ENCODE measurements at regions not wholly inside any gene's neighbourhood (a gene's known extent, or its start where the extent isn't known, plus 50 kb on each side); places are given as distances from the start of the nearest gene placed in this dataset.

GRCh38 chr12:107465625-107466024 lies 220.0 kb upstream of the PWP1 start:
- ATAC-seq (no peak), DNase-seq (no peak)
- H3K4me3 ChIP-seq = no peak overlapping the region
- TF ChIP-seq POLR2A (IDR thresholded peaks at IDR 0.05) = no peak
- TF ChIP-seq, protein P1, sequence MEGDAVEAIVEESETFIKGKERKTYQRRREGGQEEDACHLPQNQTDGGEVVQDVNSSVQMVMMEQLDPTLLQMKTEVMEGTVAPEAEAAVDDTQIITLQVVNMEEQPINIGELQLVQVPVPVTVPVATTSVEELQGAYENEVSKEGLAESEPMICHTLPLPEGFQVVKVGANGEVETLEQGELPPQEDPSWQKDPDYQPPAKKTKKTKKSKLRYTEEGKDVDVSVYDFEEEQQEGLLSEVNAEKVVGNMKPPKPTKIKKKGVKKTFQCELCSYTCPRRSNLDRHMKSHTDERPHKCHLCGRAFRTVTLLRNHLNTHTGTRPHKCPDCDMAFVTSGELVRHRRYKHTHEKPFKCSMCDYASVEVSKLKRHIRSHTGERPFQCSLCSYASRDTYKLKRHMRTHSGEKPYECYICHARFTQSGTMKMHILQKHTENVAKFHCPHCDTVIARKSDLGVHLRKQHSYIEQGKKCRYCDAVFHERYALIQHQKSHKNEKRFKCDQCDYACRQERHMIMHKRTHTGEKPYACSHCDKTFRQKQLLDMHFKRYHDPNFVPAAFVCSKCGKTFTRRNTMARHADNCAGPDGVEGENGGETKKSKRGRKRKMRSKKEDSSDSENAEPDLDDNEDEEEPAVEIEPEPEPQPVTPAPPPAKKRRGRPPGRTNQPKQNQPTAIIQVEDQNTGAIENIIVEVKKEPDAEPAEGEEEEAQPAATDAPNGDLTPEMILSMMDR (IDR thresholded peaks at IDR 0.05 in 4 of 5, conservative IDR thresholded peaks at IDR 0.05 in 1 of 5) = no peak
- no peaks in the 10 kb centered on the region for H3K27me3 ChIP-seq
- H3K9me3 ChIP-seq = no peaks in the 10 kb centered on the region
- no peaks in the 10 kb centered on the region for H3K36me3 ChIP-seq
- no peaks in the 10 kb centered on the region for H3K4me1 ChIP-seq
- no peak overlapping the region for H3K27ac ChIP-seq
- in situ Hi-C loops (cut with MboI; ENCODE audit: low sequenced_read_pairs in 4 of 4) = no loop called here
- intact Hi-C loops (cut with DNase I; ENCODE audit: low total_unique reads) = no loop called here

GRCh38 chr12:107467716-107468115 lies 217.9 kb upstream of the PWP1 start:
- no peaks in the 10 kb centered on the region for H3K4me1 ChIP-seq
- H3K27me3 ChIP-seq = no peaks in the 10 kb centered on the region
- no peak overlapping the region for H3K4me3 ChIP-seq
- in situ Hi-C loops (cut with MboI; ENCODE audit: low sequenced_read_pairs in 4 of 4) (no loop called here), intact Hi-C loops (cut with DNase I; ENCODE audit: low total_unique reads) (no loop called here)
- ATAC-seq (no peak), DNase-seq (no peak)
- TF ChIP-seq, protein P1 (IDR thresholded peaks at IDR 0.05 in 4 of 5, conservative IDR thresholded peaks at IDR 0.05 in 1 of 5) = no peak
- no peak for TF ChIP-seq POLR2A (IDR thresholded peaks at IDR 0.05)
- H3K9me3 ChIP-seq = no peaks in the 10 kb centered on the region
- no peaks in the 10 kb centered on the region for H3K36me3 ChIP-seq
- no peak overlapping the region for H3K27ac ChIP-seq

DNA sequence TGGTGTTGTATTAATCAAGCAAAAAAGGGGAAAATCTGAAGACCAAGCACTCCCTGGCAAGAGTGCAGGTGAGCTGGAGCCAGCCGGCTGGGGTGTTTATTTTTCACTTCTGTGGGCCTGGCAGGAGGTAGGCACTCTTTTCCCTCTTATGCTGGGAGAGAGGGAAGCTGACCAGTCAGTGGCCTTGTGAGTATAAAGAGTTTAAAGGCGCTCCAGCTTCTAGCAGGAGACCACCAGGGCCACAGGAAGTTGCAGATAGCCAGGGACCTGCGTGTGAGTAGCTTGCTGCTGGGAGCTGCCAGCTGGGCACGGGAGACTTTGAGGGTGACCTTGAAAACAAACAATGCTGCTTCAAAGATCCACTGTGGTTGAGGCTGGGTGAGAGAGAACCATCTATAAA lies 217.4 kb upstream of the PWP1 start:
- TF ChIP-seq POLR2A (IDR thresholded peaks at IDR 0.05) = no peak
- TF ChIP-seq, protein P1 (IDR thresholded peaks at IDR 0.05 in 4 of 5, conservative IDR thresholded peaks at IDR 0.05 in 1 of 5) = no peak
- Histone ChIP-seq H3K9me3 (no peaks in the 10 kb centered on the region), H3K27me3 (no peaks in the 10 kb centered on the region), H3K27ac (no peak overlapping the region), H3K36me3 (no peaks in the 10 kb centered on the region), H3K4me1 (no peaks in the 10 kb centered on the region), H3K4me3 (no peak overlapping the region)
- no peak for DNase-seq
- in situ Hi-C loops (cut with MboI; ENCODE audit: low sequenced_read_pairs in 4 of 4) (no loop called here), intact Hi-C loops (cut with DNase I; ENCODE audit: low total_unique reads) (no loop called here)
- ATAC-seq = no peak

- no peak for TF ChIP-seq POLR2A (IDR thresholded peaks at IDR 0.05)
- TF ChIP-seq, protein P1 (IDR thresholded peaks at IDR 0.05 in 4 of 5, conservative IDR thresholded peaks at IDR 0.05 in 1 of 5) = no peak
- DNase-seq (no peak), ATAC-seq (no peak)
- no peaks in the 10 kb centered on the region for H3K9me3 ChIP-seq
- H3K36me3 ChIP-seq = no peaks in the 10 kb centered on the region
- H3K4me3 ChIP-seq = no peak overlapping the region
- in situ Hi-C loops (cut with MboI; ENCODE audit: low sequenced_read_pairs in 4 of 4) = no loop called here
- no peaks in the 10 kb centered on the region for H3K4me1 ChIP-seq
- intact Hi-C loops (cut with DNase I; ENCODE audit: low total_unique reads) = no loop called here
- no peak overlapping the region for H3K27ac ChIP-seq
- no peaks in the 10 kb centered on the region for H3K27me3 ChIP-seq
These were observed 216.6 kb upstream of the PWP1 start for GRCh38 chr12:107469011-107469410.

- Histone ChIP-seq H3K27me3 (no peaks in the 10 kb centered on the region), H3K4me3 (no peak overlapping the region), H3K9me3 (no peaks in the 10 kb centered on the region), H3K36me3 (no peaks in the 10 kb centered on the region), H3K27ac (no peak overlapping the region), H3K4me1 (no peaks in the 10 kb centered on the region)
- DNase-seq (no peak), ATAC-seq (no peak)
- intact Hi-C loops (cut with DNase I; ENCODE audit: low total_unique reads) = no loop called here
- no peak for TF ChIP-seq POLR2A (IDR thresholded peaks at IDR 0.05)
- TF ChIP-seq, protein P1 (IDR thresholded peaks at IDR 0.05 in 4 of 5, conservative IDR thresholded peaks at IDR 0.05 in 1 of 5) = no peak
- in situ Hi-C loops (cut with MboI; ENCODE audit: low sequenced_read_pairs in 4 of 4) = no loop called here
These were observed 215.0 kb upstream of the PWP1 start for GRCh38 chr12:107470645-107471044.

Measured in gastrocnemius medialis (tissue), 4 donors.